Stimulated activated CD4-positive, alpha-beta T cell treated with anti-CD3 and anti-CD28 coated beads, Interleukin-2, amount 100 ng/mL, for 4 hours (primary cell): ENCODE measurements at regions not wholly inside any gene's neighbourhood (a gene's known extent, or its start where the extent isn't known, plus 50 kb on each side); places are given as distances from the start of the nearest gene placed in this dataset.

Source experiments
- DNase-seq: peaks from one replicate; pipeline ENCODE4 v3.0.0-alpha.2; 2020; ENCODE audit warnings: low read depth

- DNase-seq: no peak
These were observed 99.8 kb upstream of the ROPN1 start for GRCh38 chr3:124091716-124092115.

- DNase-seq: no peak
These were observed 100.9 kb upstream of the ROPN1 start for GRCh38 chr3:124092811-124093210.

GRCh38 chr3:124094496-124094895, 102.6 kb upstream of the ROPN1 start:
- no peak for DNase-seq

GRCh38 chr3:124097362-124098131, 105.6 kb upstream of the ROPN1 start:
- no peak for DNase-seq

- no peak for DNase-seq
These were observed 109.7 kb upstream of the ROPN1 start for GRCh38 chr3:124101643-124102042.

GRCh38 chr3:124107104-124107890, 115.4 kb upstream of the ROPN1 start:
- no peak for DNase-seq

GRCh38 chr3:124108446-124108845, 116.5 kb upstream of the ROPN1 start:
- DNase-seq: no peak

- no peak for DNase-seq
These were observed 121.6 kb upstream of the ROPN1 start for GRCh38 chr3:124113485-124113884.

- DNase-seq: no peak
These were observed 123.4 kb upstream of the ROPN1 start for GRCh38 chr3:124115279-124115678.

- no peak for DNase-seq
These were observed 124.0 kb upstream of the ROPN1 start for GRCh38 chr3:124115956-124116355.

GRCh38 chr3:124116906-124117305, 125.0 kb upstream of the ROPN1 start:
- no peak for DNase-seq

- DNase-seq: no peak
These were observed 125.6 kb upstream of the ROPN1 start for GRCh38 chr3:124117486-124117885.

GRCh38 chr3:124118397-124118796, 126.5 kb upstream of the ROPN1 start:
- DNase-seq: no peak

- DNase-seq: no peak
These were observed 127.3 kb upstream of the ROPN1 start for GRCh38 chr3:124119056-124119716.

- no peak for DNase-seq
These were observed 129.7 kb upstream of the ROPN1 start for GRCh38 chr3:124121379-124122312.

GRCh38 chr3:124125315-124125714, 133.4 kb upstream of the ROPN1 start:
- DNase-seq: no peak

- DNase-seq: no peak
These were observed 134.6 kb upstream of the ROPN1 start for GRCh38 chr3:124126436-124127023.

- DNase-seq: no peak
These were observed 139.2 kb upstream of the ROPN1 start for GRCh38 chr3:124131158-124131557.

- DNase-seq: no peak
These were observed 139.7 kb upstream of the ROPN1 start for GRCh38 chr3:124131580-124131979.

- DNase-seq: no peak
These were observed 140.9 kb upstream of the ROPN1 start for GRCh38 chr3:124132813-124133212.

GRCh38 chr3:124133366-124133940, 141.5 kb upstream of the ROPN1 start:
- no peak for DNase-seq
